HG03159 (cell line): ENCODE measurements at regions not wholly inside any gene's neighbourhood (a gene's known extent, or its start where the extent isn't known, plus 50 kb on each side); places are given as distances from the start of the nearest gene placed in this dataset.
"Not testable (repeated sequence)": the region's sequence is repeated elsewhere in the genome, so short reads cannot be mapped to it uniquely, and the experiment has no call there.

Experiments
- ATAC-seq: cut with Tn5 transposase; IDR thresholded peaks from one replicate; pipeline ENCODE4 v1.9.1; 2021; ENCODE audit warnings: mild to moderate bottlenecking, moderate library complexity; ENCODE audit not compliant: unreplicated experiment

DNA sequence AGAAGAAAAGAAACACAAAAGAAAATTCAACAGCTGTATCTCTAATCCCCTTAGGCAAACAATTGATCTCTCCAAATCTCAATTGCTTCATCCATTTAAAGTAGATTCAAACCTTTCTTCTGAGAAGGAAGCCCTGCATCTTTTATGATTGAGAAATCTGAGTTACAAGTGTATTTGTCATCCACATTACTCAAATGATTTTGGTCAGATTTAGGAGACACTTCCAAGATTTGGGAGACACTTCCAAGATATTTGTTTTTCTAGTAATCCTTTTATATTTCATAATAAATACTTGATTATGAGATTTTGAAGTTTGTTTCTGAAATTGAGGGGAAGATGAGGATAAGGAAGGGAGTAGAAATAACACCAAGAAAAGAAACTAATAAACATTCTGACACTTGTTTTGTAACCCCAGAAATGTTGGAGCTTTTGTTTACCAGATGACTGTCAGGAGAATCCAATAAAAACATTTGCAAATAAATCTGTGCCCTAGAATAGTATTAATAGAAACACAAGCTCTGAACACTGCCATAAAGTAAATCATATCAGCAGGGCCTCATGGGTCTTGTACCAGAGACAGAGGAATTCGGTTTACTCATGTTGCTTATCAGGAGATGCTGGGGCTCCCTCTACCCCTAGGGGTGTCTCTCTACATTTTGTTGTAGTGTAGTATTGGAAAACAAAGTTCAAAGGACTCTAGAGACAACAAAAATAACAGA, 314.3 kb upstream of the NT5E start:
- ATAC-seq: no peak

GRCh38 chr6:85134172-85134571, 315.7 kb upstream of the NT5E start:
- no peak for ATAC-seq

- no peak for ATAC-seq
These were observed 317.8 kb upstream of the NT5E start for GRCh38 chr6:85132091-85132490.

DNA sequence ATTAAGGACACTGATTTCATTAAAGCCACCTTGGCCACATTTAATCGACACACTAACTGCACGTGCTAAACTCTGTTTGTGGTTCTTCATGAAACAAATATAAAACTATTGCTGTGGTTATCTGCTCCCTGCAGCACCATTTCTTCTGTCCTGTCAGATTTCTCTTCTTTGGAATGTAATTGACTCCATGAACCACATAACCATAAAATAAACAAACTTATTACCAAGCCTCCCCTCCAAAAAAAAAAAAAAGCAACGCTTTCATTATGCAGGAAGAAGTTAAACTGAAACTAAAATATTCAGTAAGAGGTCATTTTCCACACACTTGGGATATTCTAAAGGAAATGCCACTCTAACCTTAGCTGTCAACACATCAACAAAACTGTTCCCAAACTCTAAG, 319.1 kb upstream of the NT5E start:
- no peak for ATAC-seq

DNA sequence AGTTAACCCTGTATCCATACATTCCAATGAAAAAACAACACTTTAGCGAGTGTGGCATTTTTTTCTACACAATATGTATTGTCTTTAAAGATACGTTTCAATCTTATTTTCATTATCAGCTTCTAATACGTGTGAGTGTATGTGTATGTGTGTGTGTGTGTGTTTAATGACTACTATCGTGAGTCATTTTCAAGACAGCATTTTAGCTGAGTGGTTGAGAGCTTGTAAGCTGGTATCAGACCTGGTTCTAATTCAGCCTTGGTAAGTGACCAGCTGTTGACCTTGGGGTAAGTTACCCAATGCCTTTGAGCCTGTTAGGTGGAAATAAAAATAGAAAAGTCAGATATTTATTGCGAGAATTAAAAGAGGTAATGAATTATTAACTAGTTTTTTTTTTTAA, 320.0 kb upstream of the NT5E start:
- ATAC-seq: no peak

DNA sequence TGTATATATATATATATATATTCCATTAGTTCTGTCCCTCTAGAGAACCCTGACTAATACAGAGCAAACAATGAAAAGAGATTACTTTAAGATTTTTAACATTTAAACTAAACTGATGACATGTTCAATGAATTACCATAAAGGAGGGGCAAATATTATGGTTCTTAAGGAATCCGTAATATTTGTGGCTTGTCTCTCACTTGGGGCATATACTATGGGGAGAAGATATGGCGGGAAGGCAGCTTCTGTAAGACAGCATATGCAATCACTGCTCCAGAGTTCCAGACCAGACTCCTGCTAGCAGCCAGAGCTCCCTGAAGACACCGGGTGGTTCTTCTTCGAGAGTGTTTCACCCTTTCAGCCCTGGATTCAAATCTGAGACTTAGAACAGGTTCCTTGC, 321.1 kb upstream of the NT5E start:
- no peak for ATAC-seq

DNA sequence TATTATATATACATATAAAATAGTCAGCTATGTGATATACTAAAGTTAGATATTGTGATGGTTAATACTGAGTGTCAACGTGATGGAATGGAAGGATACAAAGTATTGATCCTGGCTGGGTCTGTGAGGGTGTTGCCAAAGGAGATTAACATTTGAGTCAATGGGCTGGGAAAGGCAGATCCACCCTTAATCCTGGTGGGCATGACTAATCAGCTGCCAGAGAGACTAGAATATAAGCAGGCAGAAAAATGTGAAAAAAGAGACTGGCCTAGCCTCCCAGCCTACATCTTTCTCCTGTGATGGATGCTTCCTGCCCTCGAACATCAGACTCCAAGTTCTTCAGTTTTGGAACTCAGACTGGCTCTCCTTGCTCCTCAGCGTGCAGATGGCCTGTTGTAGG, 321.6 kb upstream of the NT5E start:
- not testable (repeated sequence) for ATAC-seq

GRCh38 chr6:85127696-85128243, 322.1 kb upstream of the NT5E start:
- ATAC-seq: no peak

- no peak for ATAC-seq
These were observed 322.8 kb upstream of the NT5E start for GRCh38 chr6:85127168-85127498.

- peak; percentile 79 for ATAC-seq
These were observed 323.3 kb upstream of the NT5E start for GRCh38 chr6:85126485-85127167.

- ATAC-seq: no peak
These were observed 324.4 kb upstream of the NT5E start for GRCh38 chr6:85125526-85125925.

DNA sequence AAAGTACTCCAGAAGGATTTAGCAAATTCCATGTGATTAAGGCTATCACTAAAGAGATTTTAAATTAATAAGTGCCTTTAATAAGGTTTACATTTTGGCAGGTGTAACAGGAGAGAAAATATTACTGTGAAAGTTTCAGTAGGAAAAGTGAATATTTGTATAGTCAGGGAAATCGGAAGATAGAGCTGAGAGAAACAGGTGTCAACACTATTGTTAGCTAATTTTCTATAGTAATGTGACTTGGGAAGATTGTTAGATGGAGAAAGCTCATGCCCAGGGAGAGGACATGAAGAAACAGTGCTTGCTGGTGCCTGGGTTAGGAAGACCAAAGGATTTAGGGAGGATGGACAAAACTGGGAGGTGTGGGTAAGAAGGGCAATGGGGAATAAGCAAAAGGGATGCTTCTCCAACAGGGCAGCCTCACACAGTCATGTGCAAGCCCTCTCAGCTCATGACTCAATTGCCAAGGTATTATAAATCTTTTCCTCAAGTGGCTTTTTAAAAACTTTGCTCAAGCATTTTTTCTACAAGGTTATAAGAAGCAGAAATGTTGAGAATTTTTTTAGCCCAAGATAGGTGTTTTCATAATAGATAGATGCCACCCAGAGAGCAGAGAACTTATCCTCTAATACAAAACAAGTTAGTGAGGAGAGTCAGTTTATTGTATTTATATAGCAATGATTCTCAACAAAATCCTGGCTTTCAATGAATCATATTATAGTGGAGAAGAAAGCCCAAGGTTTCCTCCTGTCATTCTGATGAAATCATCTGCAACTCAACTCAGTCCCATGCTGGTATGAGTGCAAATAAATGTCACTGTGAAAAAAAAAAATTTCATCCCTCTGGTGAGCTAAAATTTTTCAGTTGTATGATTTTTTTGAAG, 325.2 kb upstream of the NT5E start:
- ATAC-seq: no peak

DNA sequence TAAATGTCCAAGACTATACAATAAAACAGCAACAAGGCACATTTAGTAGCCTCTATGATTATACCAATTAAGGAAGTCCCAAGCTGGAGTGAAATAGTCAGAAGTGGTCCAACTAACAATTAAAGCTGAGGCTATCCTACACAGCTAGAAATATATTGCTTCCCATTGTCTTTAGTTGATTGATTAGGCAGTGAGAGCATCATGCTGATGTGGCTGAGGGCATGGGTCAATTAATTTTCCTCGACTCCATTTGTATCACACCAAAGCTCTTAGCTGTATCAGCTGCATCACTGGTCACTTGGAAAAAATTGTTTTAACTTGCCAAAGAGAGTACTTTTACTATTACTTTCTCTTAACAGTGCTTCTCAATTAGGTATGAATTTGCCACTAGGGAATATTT, 328.7 kb upstream of the NT5E start:
- ATAC-seq: no peak

DNA sequence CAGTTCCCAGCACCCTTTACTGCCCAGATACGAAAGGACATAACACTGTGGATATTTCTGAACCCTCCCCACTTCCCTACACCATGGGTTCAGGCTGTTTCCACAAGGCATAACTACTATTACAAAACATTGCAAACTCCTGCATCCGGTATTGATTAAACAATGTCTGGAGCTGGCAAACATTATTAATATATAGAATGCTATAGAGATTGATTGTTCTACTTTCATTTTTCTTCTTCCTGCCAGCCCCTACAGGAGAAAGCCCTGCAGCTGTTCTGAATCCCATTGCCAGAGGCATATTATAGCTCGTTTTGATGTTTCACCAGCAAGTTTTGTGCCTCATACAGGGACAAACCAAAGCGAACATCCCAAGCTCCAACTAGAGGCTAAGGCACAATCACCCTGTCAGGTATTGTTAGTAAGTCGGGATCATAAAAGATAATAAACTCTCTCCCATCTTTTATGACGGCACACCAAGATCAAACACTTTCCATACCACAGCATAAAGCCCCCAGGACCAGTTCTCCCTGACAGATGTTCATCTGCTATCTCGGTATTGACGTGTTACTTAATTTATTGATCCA, 331.1 kb upstream of the NT5E start:
- no peak for ATAC-seq

GRCh38 chr6:85118233-85118632, 331.6 kb upstream of the NT5E start:
- ATAC-seq: no peak

GRCh38 chr6:85116475-85116874, 333.4 kb upstream of the NT5E start:
- no peak for ATAC-seq

- no peak for ATAC-seq
These were observed 334.0 kb upstream of the NT5E start for GRCh38 chr6:85115876-85116275.

DNA sequence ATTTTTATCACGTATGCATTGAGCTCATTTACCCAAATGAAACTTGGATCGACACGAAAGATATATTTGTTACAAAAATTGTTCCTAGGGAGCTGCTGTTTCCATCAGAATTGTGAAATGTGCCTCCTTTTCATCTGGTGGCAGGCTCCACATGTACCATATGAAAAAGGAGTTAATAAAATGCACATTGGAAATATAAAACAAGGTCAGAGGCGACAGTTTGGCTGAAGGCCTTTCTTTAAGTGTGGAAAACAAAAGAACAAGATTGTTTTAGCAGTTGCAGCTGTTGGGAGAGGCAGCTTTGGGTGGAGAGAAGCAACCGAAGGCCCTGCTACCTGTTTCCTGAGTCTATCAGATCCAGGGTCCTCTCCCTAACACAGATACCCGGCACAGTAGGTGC, 334.5 kb upstream of the NT5E start:
- no peak for ATAC-seq

GRCh38 chr6:85114581-85114935, 335.3 kb upstream of the NT5E start:
- ATAC-seq: no peak

- no peak for ATAC-seq
These were observed 335.8 kb upstream of the NT5E start for GRCh38 chr6:85113934-85114580.

GRCh38 chr6:85112540-85112939, 337.3 kb upstream of the NT5E start:
- ATAC-seq: no peak
